ENCODE measurements at regions not wholly inside any gene's neighbourhood (a gene's known extent, or its start where the extent isn't known, plus 50 kb on each side); places are given as distances from the start of the nearest gene placed in this dataset.
A peak's percentile ranks its signal among the peaks of the same experiment; 100 is the strongest.

DNA sequence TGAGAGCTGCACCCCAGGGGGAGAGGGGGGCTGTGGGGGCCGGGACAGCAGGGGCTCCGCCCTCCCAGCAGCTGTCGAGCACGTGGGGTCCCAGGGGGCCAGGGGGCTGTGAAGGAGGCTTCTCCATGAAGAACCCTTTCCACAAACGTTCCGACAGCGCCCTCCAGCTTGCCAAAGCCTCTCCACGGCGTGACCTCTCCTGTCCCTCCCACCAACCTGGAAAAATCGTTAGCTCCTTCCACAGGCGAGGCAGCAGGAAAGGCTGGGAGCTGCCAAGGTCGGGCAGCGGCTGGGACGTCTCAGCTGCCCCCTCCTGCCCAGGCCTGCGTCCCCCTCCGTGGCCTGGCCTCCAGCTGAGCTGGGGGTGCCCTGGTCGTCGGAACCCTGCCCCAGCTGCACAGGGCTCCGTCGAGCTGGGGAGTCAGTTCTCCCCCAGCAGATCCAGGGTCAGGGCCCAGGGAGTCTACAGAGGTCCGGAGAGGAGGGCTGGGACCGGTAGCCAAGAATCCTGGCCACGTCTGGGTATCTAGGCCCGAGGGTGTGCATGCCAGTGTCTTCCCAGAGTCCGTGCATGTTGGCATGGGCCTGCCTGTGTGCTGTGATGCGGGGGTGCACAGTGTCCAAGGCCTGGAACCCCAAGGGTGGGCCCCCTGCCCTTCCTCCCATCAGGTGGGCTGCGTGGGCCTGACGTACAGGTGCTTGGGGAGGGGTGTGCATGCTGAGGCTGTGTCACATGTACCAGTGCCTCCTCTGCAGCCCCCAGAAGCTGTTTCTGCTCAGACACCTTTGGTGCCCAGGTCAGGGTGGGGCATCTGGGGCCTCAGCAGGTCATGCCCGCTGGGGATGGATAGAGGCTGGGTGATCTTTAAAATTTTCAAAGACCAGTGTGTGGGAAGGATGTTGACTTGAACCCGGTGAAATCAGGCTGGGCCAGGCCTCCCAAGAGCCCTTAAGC, 66.5 kb downstream of the UNCX start:
- H3K9me3 Mint-ChIP-seq, result no peaks in the 10 kb centered on the region
- H3K4me1 Mint-ChIP-seq, result peaks cover 57% of the 10 kb centered on the region
- no peaks in the 10 kb centered on the region for H3K36me3 Mint-ChIP-seq (ENCODE audit: low read depth)
- no peak overlapping the region for H3K27ac Mint-ChIP-seq
- no peak for TF ChIP-seq CTCF (IDR thresholded peaks at IDR 0.05)
- DNase-seq, result peak; percentile 35
- H3K4me3 Mint-ChIP-seq, result no peak overlapping the region
- H3K27me3 Mint-ChIP-seq (ENCODE audit: low read depth, poor library complexity), result peaks cover 8% of the 10 kb centered on the region

GRCh38 chr7:1300206-1300605, 67.5 kb downstream of the UNCX start:
- TF ChIP-seq CTCF (IDR thresholded peaks at IDR 0.05), result no peak
- H3K27ac Mint-ChIP-seq, result no peak overlapping the region
- H3K27me3 Mint-ChIP-seq (ENCODE audit: low read depth, poor library complexity), result peaks cover 12% of the 10 kb centered on the region
- H3K4me1 Mint-ChIP-seq, result peaks cover 61% of the 10 kb centered on the region
- no peaks in the 10 kb centered on the region for H3K36me3 Mint-ChIP-seq (ENCODE audit: low read depth)
- H3K4me3 Mint-ChIP-seq, result no peak overlapping the region
- no peaks in the 10 kb centered on the region for H3K9me3 Mint-ChIP-seq
- no peak for DNase-seq

GRCh38 chr7:1300636-1301035, 68.0 kb downstream of the UNCX start:
- no peaks in the 10 kb centered on the region for H3K36me3 Mint-ChIP-seq (ENCODE audit: low read depth)
- H3K4me1 Mint-ChIP-seq, result peaks cover 61% of the 10 kb centered on the region
- peaks cover 12% of the 10 kb centered on the region for H3K27me3 Mint-ChIP-seq (ENCODE audit: low read depth, poor library complexity)
- no peak for TF ChIP-seq CTCF (IDR thresholded peaks at IDR 0.05)
- peak; percentile 67 for DNase-seq
- no peak overlapping the region for H3K27ac Mint-ChIP-seq
- H3K4me3 Mint-ChIP-seq, result no peak overlapping the region
- H3K9me3 Mint-ChIP-seq, result peaks cover 2% of the 10 kb centered on the region

- peaks cover 7% of the 10 kb centered on the region for H3K9me3 Mint-ChIP-seq
- no peaks in the 10 kb centered on the region for H3K36me3 Mint-ChIP-seq (ENCODE audit: low read depth)
- no peak overlapping the region for H3K4me3 Mint-ChIP-seq
- peak; percentile 34 for DNase-seq
- H3K27me3 Mint-ChIP-seq (ENCODE audit: low read depth, poor library complexity), result peaks cover 12% of the 10 kb centered on the region
- peaks cover 61% of the 10 kb centered on the region for H3K4me1 Mint-ChIP-seq
- no peak for TF ChIP-seq CTCF (IDR thresholded peaks at IDR 0.05)
- no peak overlapping the region for H3K27ac Mint-ChIP-seq
These were observed 68.6 kb downstream of the UNCX start for GRCh38 chr7:1301054-1301881.

GRCh38 chr7:1301882-1302251, 69.2 kb downstream of the UNCX start:
- H3K4me3 Mint-ChIP-seq, result no peak overlapping the region
- TF ChIP-seq CTCF (IDR thresholded peaks at IDR 0.05), result no peak

More at GRCh38 chr7:1301882-1302251, 69.2 kb downstream of the UNCX start:
- no peaks in the 10 kb centered on the region for H3K36me3 Mint-ChIP-seq (ENCODE audit: low read depth)
- peaks cover 7% of the 10 kb centered on the region for H3K9me3 Mint-ChIP-seq
- H3K4me1 Mint-ChIP-seq, result peaks cover 56% of the 10 kb centered on the region
- H3K27ac Mint-ChIP-seq, result no peak overlapping the region
- H3K27me3 Mint-ChIP-seq (ENCODE audit: low read depth, poor library complexity), result peaks cover 17% of the 10 kb centered on the region
- DNase-seq, result peak; percentile 56

Data from nephron progenitor cell (in vitro differentiated cells).